Loucy (cell line): ENCODE measurements at regions not wholly inside any gene's neighbourhood (a gene's known extent, or its start where the extent isn't known, plus 50 kb on each side); places are given as distances from the start of the nearest gene placed in this dataset.

Experiments
- H2AFZ ChIP-seq: fragments of 200-600 bp; sonication (generic); 2 replicates; pipeline ENCODE4 v1.6.0; 2016; ENCODE audit warnings: antibody characterized with exemption, mild to moderate bottlenecking, low read length, moderate library complexity
- H3F3A ChIP-seq: fragments of 200-600 bp; 2 replicates; pipeline ENCODE4 v1.6.0; 2016; ENCODE audit warnings: antibody characterized with exemption, low read depth, mild to moderate bottlenecking
- H3K27me3 ChIP-seq: fragments of 200-600 bp; sonication (generic); 2 replicates; pipeline ENCODE4 v1.6.1; 2014; ENCODE audit warnings: low read length, mild to moderate bottlenecking; ENCODE audit not compliant: insufficient read depth, poor library complexity, severe bottlenecking
- H3K36me3 ChIP-seq: fragments of 200-600 bp; sonication (generic); 2 replicates; pipeline ENCODE4 v1.6.1; 2016; ENCODE audit warnings: low read length; ENCODE audit not compliant: insufficient read depth
- H3K4me1 ChIP-seq: fragments of 200-600 bp; sonication (generic); 2 replicates; pipeline ENCODE4 v1.5.1; 2014; ENCODE audit warnings: low read length, mild to moderate bottlenecking; ENCODE audit not compliant: insufficient read depth, poor library complexity, severe bottlenecking
- H3K4me2 ChIP-seq: fragments of 200-600 bp; sonication (generic); 2 replicates; pipeline ENCODE4 v1.6.0; 2014; ENCODE audit warnings: antibody characterized with exemption, low read length, low read depth, mild to moderate bottlenecking; ENCODE audit not compliant: poor library complexity, severe bottlenecking
- H3K4me3 ChIP-seq: fragments of 200-600 bp; sonication (generic); 2 replicates; pipeline ENCODE4 v1.5.1; 2014; ENCODE audit warnings: low read length, mild to moderate bottlenecking, mixed read lengths; ENCODE audit not compliant: poor library complexity, severe bottlenecking
- H3K79me2 ChIP-seq: fragments of 200-600 bp; sonication (generic); 2 replicates; pipeline ENCODE4 v1.6.1; 2014; ENCODE audit warnings: low read length; ENCODE audit not compliant: insufficient read depth
- H3K9ac ChIP-seq: fragments of 200-600 bp; sonication (generic); 2 replicates; pipeline ENCODE4 v1.6.0; 2014; ENCODE audit warnings: mild to moderate bottlenecking, low read depth, low read length, moderate library complexity; ENCODE audit not compliant: poor library complexity, severe bottlenecking
- H3K9me2 ChIP-seq: fragments of 200-600 bp; sonication (generic); replicated peaks from 2 replicates; pipeline ENCODE4 v1.6.1; 2016; ENCODE audit warnings: low read depth, low read length, mixed read lengths
- H3K9me3 ChIP-seq: fragments of 200-600 bp; sonication (generic); 2 replicates; pipeline ENCODE4 v1.6.1; 2014; ENCODE audit warnings: mild to moderate bottlenecking, antibody characterized with exemption, low read length, low read depth; ENCODE audit not compliant: insufficient read depth
- H4K20me1 ChIP-seq: fragments of 200-600 bp; sonication (generic); 2 replicates; pipeline ENCODE4 v1.6.0; 2014; ENCODE audit warnings: antibody characterized with exemption, low read length, mild to moderate bottlenecking; ENCODE audit not compliant: insufficient read depth, poor library complexity, severe bottlenecking
- EZH2phosphoT487 ChIP-seq: fragments of 200-600 bp; IDR thresholded peaks from 2 replicates; pipeline ENCODE4 v1.6.1; 2018; ENCODE audit warnings: antibody characterized with exemption, mild to moderate bottlenecking, moderate library complexity, borderline replicate concordance
- TF ChIP-seq, protein P1 (sequence below): fragments of 200-600 bp; sonication (generic); conservative IDR thresholded peaks from 2 replicates; pipeline ENCODE4 v1.5.1; 2014; ENCODE audit warnings: mild to moderate bottlenecking, antibody characterized with exemption, low read length

DNA sequence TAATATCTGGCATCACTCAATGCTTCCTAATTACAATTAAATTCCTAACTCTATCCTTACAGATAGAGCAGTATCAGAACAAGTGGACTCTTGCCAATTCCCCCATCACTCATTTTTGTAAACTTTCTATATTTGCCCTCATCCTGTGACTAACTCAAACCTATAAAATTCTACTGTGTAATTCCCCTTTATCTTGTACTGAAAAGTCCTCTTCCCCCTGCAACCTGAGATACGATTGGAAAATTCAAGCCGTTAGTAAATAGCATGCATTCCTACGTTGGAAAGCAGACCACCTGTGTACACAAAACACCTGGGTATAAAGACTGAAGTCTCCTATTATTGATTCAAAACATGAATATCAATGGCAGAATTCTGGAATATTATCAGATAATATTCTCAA, 70.4 kb upstream of the KCNQ5 start:
- H3K9me3 ChIP-seq = no peaks in the 10 kb centered on the region
- no peak overlapping the region for H2AFZ ChIP-seq
- TF ChIP-seq, protein P1, sequence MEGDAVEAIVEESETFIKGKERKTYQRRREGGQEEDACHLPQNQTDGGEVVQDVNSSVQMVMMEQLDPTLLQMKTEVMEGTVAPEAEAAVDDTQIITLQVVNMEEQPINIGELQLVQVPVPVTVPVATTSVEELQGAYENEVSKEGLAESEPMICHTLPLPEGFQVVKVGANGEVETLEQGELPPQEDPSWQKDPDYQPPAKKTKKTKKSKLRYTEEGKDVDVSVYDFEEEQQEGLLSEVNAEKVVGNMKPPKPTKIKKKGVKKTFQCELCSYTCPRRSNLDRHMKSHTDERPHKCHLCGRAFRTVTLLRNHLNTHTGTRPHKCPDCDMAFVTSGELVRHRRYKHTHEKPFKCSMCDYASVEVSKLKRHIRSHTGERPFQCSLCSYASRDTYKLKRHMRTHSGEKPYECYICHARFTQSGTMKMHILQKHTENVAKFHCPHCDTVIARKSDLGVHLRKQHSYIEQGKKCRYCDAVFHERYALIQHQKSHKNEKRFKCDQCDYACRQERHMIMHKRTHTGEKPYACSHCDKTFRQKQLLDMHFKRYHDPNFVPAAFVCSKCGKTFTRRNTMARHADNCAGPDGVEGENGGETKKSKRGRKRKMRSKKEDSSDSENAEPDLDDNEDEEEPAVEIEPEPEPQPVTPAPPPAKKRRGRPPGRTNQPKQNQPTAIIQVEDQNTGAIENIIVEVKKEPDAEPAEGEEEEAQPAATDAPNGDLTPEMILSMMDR = no peak
- no peak for TF ChIP-seq EZH2phosphoT487

DNA sequence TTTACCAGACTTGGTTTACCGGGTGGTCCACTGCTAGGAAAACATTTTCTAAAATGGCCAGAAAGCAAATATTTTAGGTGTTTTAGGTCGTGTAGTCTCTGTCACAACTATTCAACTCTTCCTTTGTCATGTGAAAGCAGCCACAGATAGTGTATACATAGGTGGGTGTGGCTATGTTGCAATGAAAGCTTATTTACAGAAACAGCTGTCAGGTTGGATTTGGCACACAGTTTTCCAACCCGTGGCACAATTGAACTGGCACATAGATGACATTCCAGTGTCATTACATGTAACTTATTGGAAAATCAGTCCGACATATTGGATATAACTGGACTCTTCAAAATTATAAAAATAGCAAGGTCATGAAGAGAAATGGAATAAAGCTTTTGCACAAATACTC, 68.9 kb upstream of the KCNQ5 start:
- TF ChIP-seq EZH2phosphoT487 = no peak
- TF ChIP-seq, protein P1 = no peak
- H3K79me2 ChIP-seq = no peaks in the 10 kb centered on the region
- H2AFZ ChIP-seq = no peak overlapping the region
- no peak overlapping the region for H3K4me2 ChIP-seq
- H3K4me1 ChIP-seq = no peaks in the 10 kb centered on the region
- no peaks in the 10 kb centered on the region for H4K20me1 ChIP-seq
- H3F3A ChIP-seq = no peaks in the 10 kb centered on the region
- no peaks in the 10 kb centered on the region for H3K9me3 ChIP-seq
- H3K4me3 ChIP-seq = no peak overlapping the region
- no peak overlapping the region for H3K9ac ChIP-seq
- H3K36me3 ChIP-seq = no peaks in the 10 kb centered on the region
- H3K9me2 ChIP-seq = no peaks in the 10 kb centered on the region
- H3K27me3 ChIP-seq = no peaks in the 10 kb centered on the region

More for the DNA sequence above, 70.4 kb upstream of the KCNQ5 start:
- Histone ChIP-seq H3K27me3 (no peaks in the 10 kb centered on the region), H3K4me2 (no peak overlapping the region), H3K4me1 (no peaks in the 10 kb centered on the region), H4K20me1 (no peaks in the 10 kb centered on the region), H3K79me2 (no peaks in the 10 kb centered on the region), H3F3A (no peaks in the 10 kb centered on the region), H3K9me2 (no peaks in the 10 kb centered on the region), H3K4me3 (no peak overlapping the region), H3K9ac (no peak overlapping the region), H3K36me3 (no peaks in the 10 kb centered on the region)

GRCh38 chr6:72553531-72554511, 68.0 kb upstream of the KCNQ5 start:
- Histone ChIP-seq H3K27me3 (no peaks in the 10 kb centered on the region), H3K4me1 (no peaks in the 10 kb centered on the region), H2AFZ (no peak overlapping the region), H3K4me3 (no peak overlapping the region), H3K9ac (no peak overlapping the region), H4K20me1 (no peaks in the 10 kb centered on the region), H3K79me2 (no peaks in the 10 kb centered on the region), H3K36me3 (no peaks in the 10 kb centered on the region), H3K9me3 (no peaks in the 10 kb centered on the region), H3K4me2 (no peak overlapping the region), H3F3A (no peaks in the 10 kb centered on the region), H3K9me2 (no peaks in the 10 kb centered on the region)
- TF ChIP-seq, protein P1 = no peak
- no peak for TF ChIP-seq EZH2phosphoT487
